SK-N-SH treated with all-trans-retinoic acid at 6 μM for 48 hours (cell line): ENCODE measurements at regions not wholly inside any gene's neighbourhood (a gene's known extent, or its start where the extent isn't known, plus 50 kb on each side); places are given as distances from the start of the nearest gene placed in this dataset.
A peak's percentile ranks its signal among the peaks of the same experiment; 100 is the strongest.

Experiments used
- ATAC-seq: fragments of 200-7000 bp; cut with Tn5 transposase; 3 replicates; pipeline ENCODE4 v1.9.1; 2020; ENCODE audit warnings: mild to moderate bottlenecking, moderate library complexity
- ARNTL ChIP-seq: fragments of 450-650 bp; formaldehyde crosslinking; IDR thresholded peaks from 2 replicates; pipeline ENCODE4 v1.5.0; 2020; ENCODE audit warnings: low read depth, mild to moderate bottlenecking, moderate library complexity, borderline replicate concordance
- BACH2 ChIP-seq: fragments of 250-450 bp; sonication (Bioruptor Pico); IDR thresholded peaks from 2 replicates; pipeline ENCODE4 v1.9.0; 2021; ENCODE audit warnings: mild to moderate bottlenecking, borderline replicate concordance
- CREB5 ChIP-seq: fragments of 250-450 bp; sonication (Bioruptor Pico); IDR thresholded peaks from 2 replicates; pipeline ENCODE4 v1.5.1; 2020; ENCODE audit warnings: low read depth, mild to moderate bottlenecking, moderate library complexity
- CSDC2 ChIP-seq: fragments of 250-450 bp; sonication (Bioruptor Pico); IDR thresholded peaks from 2 replicates; pipeline ENCODE4 v1.5.0; 2020; ENCODE audit warnings: mild to moderate bottlenecking, moderate library complexity
- ESRRG ChIP-seq: fragments of 250-450 bp; sonication (Bioruptor Pico); IDR thresholded peaks from 2 replicates; pipeline ENCODE4 v1.6.1; 2021; ENCODE audit warnings: mild to moderate bottlenecking
- GLIS3 ChIP-seq: fragments of 250-450 bp; sonication (Bioruptor Pico); IDR thresholded peaks from 2 replicates; pipeline ENCODE4 v1.5.0; 2020; ENCODE audit warnings: mild to moderate bottlenecking, moderate library complexity
- ISL1 ChIP-seq: fragments of 250-450 bp; sonication (Bioruptor Pico); IDR thresholded peaks from 2 replicates; pipeline ENCODE4 v2.1.2; 2022; ENCODE audit warnings: mild to moderate bottlenecking, moderate library complexity
- OSR1 ChIP-seq: fragments of 250-450 bp; sonication (Bioruptor Pico); IDR thresholded peaks from 2 replicates; pipeline ENCODE4 v1.8.0; 2022; ENCODE audit warnings: moderate library complexity, mild to moderate bottlenecking, inconsistent platforms
- PPARA ChIP-seq: fragments of 250-450 bp; sonication (Bioruptor Pico); IDR thresholded peaks from 2 replicates; pipeline ENCODE4 v1.5.0; 2020; ENCODE audit warnings: mild to moderate bottlenecking, borderline replicate concordance
- RARB ChIP-seq: fragments of 250-450 bp; sonication (Bioruptor Pico); IDR thresholded peaks from 2 replicates; pipeline ENCODE4 v1.8.0; 2021; ENCODE audit warnings: mild to moderate bottlenecking, moderate library complexity
- SNAI2 ChIP-seq: fragments of 250-450 bp; sonication (Bioruptor Pico); IDR thresholded peaks from 2 replicates; pipeline ENCODE4 v1.5.0; 2020; ENCODE audit warnings: mild to moderate bottlenecking, moderate library complexity
- TCF4 ChIP-seq: fragments of 250-450 bp; sonication (Bioruptor Pico); IDR thresholded peaks from 2 replicates; pipeline ENCODE4 v1.8.0; 2021; ENCODE audit warnings: mild to moderate bottlenecking, moderate library complexity, borderline replicate concordance
- TOX ChIP-seq: fragments of 250-450 bp; sonication (Bioruptor Pico); IDR thresholded peaks from 2 replicates; pipeline ENCODE4 v1.8.0; 2021; ENCODE audit warnings: mild to moderate bottlenecking, moderate library complexity, borderline replicate concordance
- TSHZ2 ChIP-seq: fragments of 250-450 bp; sonication (Bioruptor Pico); IDR thresholded peaks from 2 replicates; pipeline ENCODE4 v1.5.0; 2020; ENCODE audit warnings: mild to moderate bottlenecking, moderate library complexity
- ZC3H10 ChIP-seq: fragments of 250-450 bp; sonication (Bioruptor Pico); IDR thresholded peaks from 2 replicates; pipeline ENCODE4 v1.5.1; 2021; ENCODE audit warnings: mild to moderate bottlenecking, moderate library complexity
- ZFP30 ChIP-seq: fragments of 450-650 bp; formaldehyde crosslinking; IDR thresholded peaks from 2 replicates; pipeline ENCODE4 v1.5.0; 2022; ENCODE audit warnings: mild to moderate bottlenecking, moderate library complexity
- ZNF565 ChIP-seq: fragments of 450-650 bp; formaldehyde crosslinking; conservative IDR thresholded peaks from 2 replicates; pipeline ENCODE4 v1.5.0; 2020; ENCODE audit warnings: low read depth, mild to moderate bottlenecking, moderate library complexity
- ZNF70 ChIP-seq: fragments of 450-650 bp; formaldehyde crosslinking; IDR thresholded peaks from 2 replicates; pipeline ENCODE4 v1.5.0; 2020; ENCODE audit warnings: mild to moderate bottlenecking, moderate library complexity
- ZNF8 ChIP-seq: fragments of 450-650 bp; formaldehyde crosslinking; IDR thresholded peaks from 2 replicates; pipeline ENCODE4 v1.5.0; 2020; ENCODE audit warnings: mild to moderate bottlenecking, moderate library complexity

GRCh38 chr10:109430043-109430760, 493.1 kb downstream of the XPNPEP1 start:
- TF ChIP-seq ARNTL (CRISPR knock-in tag) (no peak), ISL1 (CRISPR knock-in tag) (no peak)
- ATAC-seq, result peak; percentile 75

GRCh38 chr10:109428775-109429491, 494.4 kb downstream of the XPNPEP1 start:
- no peak for ATAC-seq
- TF ChIP-seq TSHZ2 (CRISPR knock-in tag) (no peak), TOX (CRISPR knock-in tag) (no peak)

GRCh38 chr10:109427411-109427810, 495.9 kb downstream of the XPNPEP1 start:
- no peak for TF ChIP-seq BACH2
- no peak for TF ChIP-seq TSHZ2 (CRISPR knock-in tag)
- no peak for TF ChIP-seq ZC3H10 (CRISPR knock-in tag)
- peak; percentile 67 for ATAC-seq

GRCh38 chr10:109426987-109427386, 496.3 kb downstream of the XPNPEP1 start:
- no peak for ATAC-seq
- no peak for TF ChIP-seq CREB5
- no peak for TF ChIP-seq ZNF565 (CRISPR knock-in tag)
- no peak for TF ChIP-seq OSR1 (CRISPR knock-in tag)
- TF ChIP-seq TSHZ2 (CRISPR knock-in tag), result no peak
- TF ChIP-seq ESRRG (CRISPR knock-in tag), result no peak
- TF ChIP-seq TCF4 (CRISPR knock-in tag), result no peak
- TF ChIP-seq ZNF8 (CRISPR knock-in tag), result no peak
- no peak for TF ChIP-seq CSDC2 (CRISPR knock-in tag)
- TF ChIP-seq ZC3H10 (CRISPR knock-in tag), result no peak
- TF ChIP-seq PPARA, result no peak
- no peak for TF ChIP-seq ZFP30 (CRISPR knock-in tag)
- TF ChIP-seq SNAI2 (CRISPR knock-in tag), result no peak
- TF ChIP-seq RARB (CRISPR knock-in tag), result no peak
- no peak for TF ChIP-seq GLIS3 (CRISPR knock-in tag)
- TF ChIP-seq ZNF70 (CRISPR knock-in tag), result no peak
